ENCODE measurements at regions not wholly inside any gene's neighbourhood (a gene's known extent, or its start where the extent isn't known, plus 50 kb on each side); places are given as distances from the start of the nearest gene placed in this dataset.

- ATAC-seq (no peak), DNase-seq (no peak)
- H3K36me3 ChIP-seq = no peaks in the 10 kb centered on the region
- intact Hi-C loops (cut with DNase I) = loop anchor here in 3 of 10 donors (10.0 kb wide), 3 partner anchors 90 to 430 kb away; no protein-coding TSS in a partner anchor
- H3K27ac ChIP-seq = no peak overlapping the region
- H3K9me3 ChIP-seq = no peaks in the 10 kb centered on the region
- no peak overlapping the region for H3K4me3 ChIP-seq
- H3K27me3 ChIP-seq = no peaks in the 10 kb centered on the region
- peaks cover 0 to 5% (median 0%) of the 10 kb centered on the region in 12 donors for H3K4me1 ChIP-seq
- WGBS, 4 donors = 77 to 97% (median 96%) methylated on average over 2 of the region's 2 CpGs
- TF ChIP-seq CTCF (IDR thresholded peaks at IDR 0.05) (no peak), POLR2A (IDR thresholded peaks at IDR 0.05) (no peak)
Observed at GRCh38 chr13:30564489-30564888, 53.2 kb upstream of the USPL1 start.

GRCh38 chr13:30565658-30566057 is 52.1 kb upstream of the USPL1 start:
- no peaks in the 10 kb centered on the region for H3K36me3 ChIP-seq
- no peak overlapping the region for H3K4me3 ChIP-seq
- no peak for DNase-seq
- peaks cover 0 to 14% (median 4%) of the 10 kb centered on the region in 12 donors for H3K4me1 ChIP-seq
- no peaks in the 10 kb centered on the region for H3K9me3 ChIP-seq
- H3K27ac ChIP-seq = no peak overlapping the region
- no peak for TF ChIP-seq POLR2A (IDR thresholded peaks at IDR 0.05)
- TF ChIP-seq CTCF (IDR thresholded peaks at IDR 0.05) = no peak
- 82 to 90% (median 86%) methylated on average over 1 of the region's 1 CpG for WGBS, 4 donors
- intact Hi-C loops (cut with DNase I) = loop anchor here in 4 of 10 donors (5.0 to 10.0 kb wide), 5 partner anchors 47 to 431 kb away; partner anchors contain the start of gene HMGB1 (in 1 of the 4)
- no peak for ATAC-seq
- H3K27me3 ChIP-seq = no peaks in the 10 kb centered on the region

- WGBS, 4 donors = 69 to 83% (median 77%) methylated on average over 2 of the region's 2 CpGs
- TF ChIP-seq POLR2A (IDR thresholded peaks at IDR 0.05) (no peak), CTCF (IDR thresholded peaks at IDR 0.05) (no peak)
- no peaks in the 10 kb centered on the region for H3K9me3 ChIP-seq
- H3K27ac ChIP-seq = no peak overlapping the region
- H3K36me3 ChIP-seq = no peaks in the 10 kb centered on the region
- H3K4me1 ChIP-seq = peaks cover 0 to 23% (median 8%) of the 10 kb centered on the region in 12 donors
- DNase-seq (no peak), ATAC-seq (no peak)
- intact Hi-C loops (cut with DNase I) = loop anchor here in 4 of 10 donors (5.0 to 10.0 kb wide), 5 partner anchors 45 to 432 kb away; partner anchors contain the start of gene HMGB1 (in 1 of the 4)
- H3K27me3 ChIP-seq = no peaks in the 10 kb centered on the region
- no peak overlapping the region for H3K4me3 ChIP-seq
Observed at GRCh38 chr13:30567072-30567471, 50.6 kb upstream of the USPL1 start.

Data from heart left ventricle (tissue), 16 donors.